IMR-90 (cell line): ENCODE measurements at regions not wholly inside any gene's neighbourhood (a gene's known extent, or its start where the extent isn't known, plus 50 kb on each side); places are given as distances from the start of the nearest gene placed in this dataset.

Experiments
- ATAC-seq: fragments of 200-7000 bp; cut with Tn5 transposase; 2 replicates; pipeline ENCODE4 v1.9.1; 2020; ENCODE audit warnings: low read depth, mild to moderate bottlenecking, moderate library complexity
- BruUV-seq: library from RNA; stranded (reverse); fragments of 400-500 nt; replicated peaks from 2 replicates; lab custom pipeline; 2021; lab: Mats Ljungman, UMichigan
- CTCF ChIA-PET: fragments of 300-600 bp; formaldehyde crosslinking; extraction: SDS; loops from one replicate; lab custom pipeline; 2021; ENCODE audit warnings: antibody characterized with exemption; lab: Yijun Ruan, JAX
- POLR2A ChIA-PET: fragments of 300-600 bp; sonication (Branson Sonifier 250); formaldehyde crosslinking; loops from one replicate; lab custom pipeline; 2022; ENCODE audit warnings: antibody characterized with exemption; ENCODE audit not compliant: unreplicated experiment; lab: Charles Lee
- DNase-seq: peaks from one replicate; pipeline ENCODE4 v3.0.0; 2013
- H2AFZ ChIP-seq: replicated peaks from 2 replicates; pipeline ENCODE3; 2013; ENCODE audit warnings: low read length, mild to moderate bottlenecking; ENCODE audit not compliant: poor library complexity
- H2AK5ac ChIP-seq: 2 replicates; pipeline ENCODE4 v1.6.1; 2013; ENCODE audit warnings: low read depth, low read length, inconsistent platforms
- H2AK9ac ChIP-seq: replicated peaks from 2 replicates; pipeline ENCODE3; 2013; ENCODE audit warnings: mild to moderate bottlenecking, low read depth, low read length, moderate library complexity; ENCODE audit not compliant: poor library complexity
- H2BK120ac ChIP-seq: 2 replicates; pipeline ENCODE4 v1.6.1; 2013; ENCODE audit warnings: low read depth, low read length, inconsistent platforms
- H2BK15ac ChIP-seq: 3 replicates; pipeline ENCODE4 v1.6.1; 2013; ENCODE audit warnings: low read depth, low read length, inconsistent platforms
- H2BK20ac ChIP-seq: 2 replicates; pipeline ENCODE4 v1.6.1; 2013; ENCODE audit warnings: low read depth, mild to moderate bottlenecking, inconsistent platforms, low read length, moderate library complexity
- H2BK5ac ChIP-seq: 2 replicates; pipeline ENCODE4 v1.6.1; 2013; ENCODE audit warnings: mild to moderate bottlenecking, low read depth, low read length, inconsistent platforms; ENCODE audit not compliant: poor library complexity, severe bottlenecking
- H3K14ac ChIP-seq: replicated peaks from 2 replicates; pipeline ENCODE4 v1.6.1; 2013; ENCODE audit warnings: low read depth, low read length, inconsistent platforms
- H3K18ac ChIP-seq: 2 replicates; pipeline ENCODE4 v1.6.1; 2013; ENCODE audit warnings: low read depth, low read length, control low read depth
- H3K23ac ChIP-seq: 2 replicates; pipeline ENCODE4 v1.6.1; 2013; ENCODE audit warnings: low read depth, low read length, inconsistent platforms
- H3K27ac ChIP-seq: 2 replicates; pipeline ENCODE4 v1.5.1; 2013; ENCODE audit warnings: mild to moderate bottlenecking, control low read depth, low read length; ENCODE audit not compliant: insufficient read depth
- H3K27me3 ChIP-seq: 2 replicates; pipeline ENCODE4 v1.6.1; 2013; ENCODE audit warnings: low read length; ENCODE audit not compliant: control insufficient read depth, insufficient read depth
- H3K36me3 ChIP-seq: 2 replicates; pipeline ENCODE4 v1.6.1; 2013; ENCODE audit warnings: low read length, mixed read lengths; ENCODE audit not compliant: control insufficient read depth, insufficient read depth
- H3K4ac ChIP-seq: 2 replicates; pipeline ENCODE4 v1.6.1; 2013; ENCODE audit warnings: low read depth, low read length, inconsistent platforms
- H3K4me1 ChIP-seq: 2 replicates; pipeline ENCODE4 v1.6.1; 2013; ENCODE audit warnings: low read length, mixed read lengths; ENCODE audit not compliant: control insufficient read depth, insufficient read depth
- H3K4me2 ChIP-seq: 2 replicates; pipeline ENCODE4 v1.6.1; 2013; ENCODE audit warnings: low read depth, mild to moderate bottlenecking, control low read depth, low read length, moderate library complexity
- H3K4me3 ChIP-seq: 2 replicates; pipeline ENCODE4 v1.5.1; 2013; ENCODE audit warnings: low read depth, mild to moderate bottlenecking, control low read depth, low read length, moderate library complexity; ENCODE audit not compliant: insufficient read depth
- H3K56ac ChIP-seq: 2 replicates; pipeline ENCODE4 v1.6.1; 2013; ENCODE audit warnings: low read length, inconsistent platforms; ENCODE audit not compliant: insufficient read depth; ENCODE audit errors: extremely low read depth
- H3K79me1 ChIP-seq, 2 experiments: 2 replicates each; pipeline ENCODE4 v1.6.1; 2013; ENCODE audit warnings: low read length in 2 of 2, inconsistent platforms in 1 of 2, low read depth in 1 of 2
- H3K9ac ChIP-seq: 2 replicates; pipeline ENCODE4 v1.6.1; 2013; ENCODE audit warnings: low read depth, low read length, control low read depth
- H3K9me1 ChIP-seq: 2 replicates; pipeline ENCODE4 v1.6.1; 2013; ENCODE audit warnings: low read length, inconsistent platforms; ENCODE audit not compliant: insufficient read depth
- H3K9me3 ChIP-seq: 2 replicates; pipeline ENCODE4 v1.6.1; 2013; ENCODE audit warnings: low read length; ENCODE audit not compliant: control insufficient read depth, insufficient read depth
- H4K20me1 ChIP-seq: 2 replicates; pipeline ENCODE4 v1.6.1; 2013; ENCODE audit warnings: low read length, inconsistent platforms; ENCODE audit not compliant: insufficient read depth
- H4K5ac ChIP-seq: 2 replicates; pipeline ENCODE4 v1.6.1; 2013; ENCODE audit warnings: mild to moderate bottlenecking, low read depth, low read length, control low read depth
- H4K8ac ChIP-seq, 2 experiments: 2 replicates each; pipeline ENCODE4 v1.6.1; 2013; ENCODE audit warnings: low read depth in 2 of 2, low read length in 2 of 2, control low read depth in 1 of 2, inconsistent platforms in 1 of 2
- H4K91ac ChIP-seq: 2 replicates; pipeline ENCODE4 v1.6.1; 2013; ENCODE audit warnings: low read depth, low read length, inconsistent platforms; ENCODE audit not compliant: insufficient read depth
- CHD1 ChIP-seq: IDR thresholded peaks from 2 replicates; pipeline ENCODE4 v1.6.1; 2012; ENCODE audit warnings: low read depth, low read length, improper control_type of control experiment
- MAZ ChIP-seq: IDR thresholded peaks from 2 replicates; pipeline ENCODE4 v1.6.1; 2012; ENCODE audit warnings: low read depth, mild to moderate bottlenecking, low read length, improper control_type of control experiment, moderate library complexity, borderline replicate concordance
- WGBS, 2 experiments: methylation state at CpG; one replicate each; pipeline versions ENCODE4 v1.1.5 to v1.1.7; 2013; ENCODE audit warnings: missing lambda C conversion rate in 2 of 2; ENCODE audit not compliant: insufficient read length in 1 of 2; ENCODE audit errors: extremely low coverage in 2 of 2; 5-methylcytosine and 5-hydroxymethylcytosine counted together
- dilution Hi-C: fragments of 300-500 bp; cut with HindIII; formaldehyde crosslinking; loops from one replicate; pipeline ENCODE4 v1.14.3; 2018; ENCODE audit warnings: low sequenced_read_pairs; ENCODE audit not compliant: unreplicated experiment
- in situ Hi-C: fragments of 300-500 bp; cut with MboI; formaldehyde crosslinking; loops from 3 replicates; pipeline ENCODE4 v1.14.3; 2019; ENCODE audit warnings: low sequenced_read_pairs, inconsistent platforms, mixed read lengths
- intact Hi-C: fragments of 100-400 bp; cut with micrococcal nuclease; formaldehyde crosslinking; loops from 2 replicates; pipeline ENCODE4 v1.10.0; 2022

DNA sequence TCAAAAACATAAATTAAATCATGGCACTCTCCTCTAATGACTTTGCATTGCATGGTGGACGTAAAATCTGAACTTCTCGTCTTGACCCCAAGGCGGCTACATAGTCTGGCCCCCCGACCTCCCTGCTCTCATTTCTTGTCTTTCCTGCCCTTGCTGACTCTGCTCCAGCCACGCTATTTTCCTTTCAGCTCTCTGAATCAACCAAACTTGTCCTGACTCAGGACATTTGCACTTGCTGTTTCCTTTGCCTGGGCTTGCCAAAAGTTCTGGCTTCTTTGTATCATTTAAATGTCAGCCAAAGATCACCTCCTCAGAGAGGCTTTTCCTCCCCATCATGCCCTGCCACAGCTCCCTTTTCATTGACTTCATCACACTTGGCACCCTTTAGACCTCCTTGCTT lies 107.7 kb upstream of the NFE2L3 start:
- Histone ChIP-seq H3K18ac (no peak overlapping the region), H4K5ac (no peak overlapping the region), H4K91ac (no peak overlapping the region), H3K27me3 (no peaks in the 10 kb centered on the region), H3K9me1 (no peaks in the 10 kb centered on the region), H3K56ac (no peak overlapping the region), H2AK5ac (no peak overlapping the region), H3K27ac (no peak overlapping the region), H3K36me3 (no peaks in the 10 kb centered on the region), H3K14ac (no peak overlapping the region), H2BK5ac (no peak overlapping the region), H3K4me3 (no peak overlapping the region), H2BK120ac (no peak overlapping the region), H3K4ac (no peak overlapping the region), H4K20me1 (no peaks in the 10 kb centered on the region), H3K9ac (no peak overlapping the region), H3K9me3 (no peaks in the 10 kb centered on the region), H2AFZ (no peak overlapping the region), H2BK20ac (no peak overlapping the region), H3K23ac (no peak overlapping the region), H3K4me1 (no peaks in the 10 kb centered on the region), H2BK15ac (no peak overlapping the region), H4K8ac (no peak overlapping the region), H3K79me1 (no peaks in the 10 kb centered on the region), H2AK9ac (no peak overlapping the region), H3K4me2 (no peak overlapping the region)
- POLR2A ChIA-PET: no interaction called here
- CTCF ChIA-PET: no interaction called here
- no peak for ATAC-seq
- DNase-seq: no peak
- intact Hi-C loops (no loop called here), dilution Hi-C loops (no loop called here), in situ Hi-C loops (no loop called here)
- no peak for TF ChIP-seq MAZ
- TF ChIP-seq CHD1: no peak
- 30% methylated on average over 4 of the region's 5 CpGs; no CpG with 5 or more reads in 1 of the 2 experiments for WGBS, 2 experiments
- BruUV-seq: no TSS peak
